ENCODE measurements at regions not wholly inside any gene's neighbourhood (a gene's known extent, or its start where the extent isn't known, plus 50 kb on each side); places are given as distances from the start of the nearest gene placed in this dataset.
"Not testable (repeated sequence)": the region's sequence is repeated elsewhere in the genome, so short reads cannot be mapped to it uniquely, and the experiment has no call there.

GRCh38 chr12:125503128-125503527 lies 437.9 kb downstream of the AACS start:
- DNase-seq (ENCODE audit: low spot score) = no peak

- no peak for DNase-seq (ENCODE audit: low spot score)
These were observed 444.0 kb downstream of the AACS start for GRCh38 chr12:125509195-125509594.

GRCh38 chr12:125512541-125513298 lies 447.5 kb downstream of the AACS start:
- no peak for DNase-seq (ENCODE audit: low spot score)

DNA sequence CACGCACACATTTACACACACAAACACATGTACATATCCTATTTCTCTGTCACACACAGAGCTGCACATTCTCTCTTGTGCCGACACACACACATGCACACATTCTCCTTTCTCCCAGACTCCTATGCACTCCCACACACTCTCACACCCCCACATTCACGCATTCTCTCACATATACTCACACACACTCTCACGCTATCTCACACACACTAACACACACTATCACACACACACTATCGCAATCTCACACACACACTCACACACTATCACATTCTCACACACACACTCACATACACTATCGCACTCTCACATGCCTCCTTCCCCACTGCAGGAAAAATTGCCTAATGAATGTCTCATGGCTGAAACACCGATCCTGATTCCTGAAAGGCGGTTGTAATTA lies 450.7 kb downstream of the AACS start:
- no peak for DNase-seq (ENCODE audit: low spot score)

- DNase-seq (ENCODE audit: low spot score) = no peak
These were observed 452.8 kb downstream of the AACS start for GRCh38 chr12:125518074-125518473.

GRCh38 chr12:125519026-125519651 lies 453.9 kb downstream of the AACS start:
- DNase-seq (ENCODE audit: low spot score) = no peak

DNA sequence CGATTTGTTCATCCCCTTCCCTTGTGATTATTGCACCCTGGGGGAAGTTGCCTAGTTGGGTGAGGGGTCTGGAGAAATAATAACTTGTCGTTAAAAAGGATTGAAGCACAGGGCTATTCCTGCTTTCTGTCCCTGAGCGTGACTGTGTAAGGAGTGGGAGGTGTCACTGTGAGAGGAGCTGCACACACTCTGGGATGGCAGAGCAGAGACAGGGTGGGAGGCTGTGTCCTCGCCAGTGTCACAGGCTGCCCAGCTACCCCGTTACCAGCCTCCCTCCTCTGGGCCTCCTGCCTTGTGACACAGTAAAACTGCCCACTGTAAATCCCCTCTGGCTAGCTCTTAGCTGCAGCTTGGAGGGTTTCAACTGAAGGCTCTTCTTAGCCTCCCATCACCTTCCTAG lies 460.6 kb downstream of the AACS start:
- DNase-seq (ENCODE audit: low spot score) = no peak

- DNase-seq (ENCODE audit: low spot score) = no peak
These were observed 463.0 kb downstream of the AACS start for GRCh38 chr12:125528281-125528680.

GRCh38 chr12:125530201-125530600 lies 465.0 kb downstream of the AACS start:
- no peak for DNase-seq (ENCODE audit: low spot score)

DNA sequence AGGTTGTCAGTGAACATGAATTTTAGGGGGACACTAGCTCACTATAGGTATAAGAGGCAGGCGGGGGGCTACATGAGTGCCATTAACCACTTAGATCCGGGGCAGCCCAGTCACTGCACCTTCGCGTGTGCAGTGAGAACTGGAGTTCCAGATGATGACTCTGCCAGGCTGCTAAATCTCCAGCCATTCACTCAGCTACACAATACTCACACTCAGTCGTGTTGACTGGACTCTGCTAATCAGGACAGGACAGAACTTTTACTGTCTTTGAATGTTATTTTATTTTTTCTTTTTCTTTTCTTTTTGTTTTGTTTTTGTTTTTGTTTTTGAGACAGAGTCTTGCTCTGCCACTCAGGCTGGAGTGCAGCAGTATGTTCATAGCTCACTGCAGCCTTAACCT lies 465.6 kb downstream of the AACS start:
- no peak for DNase-seq (ENCODE audit: low spot score)

GRCh38 chr12:125531574-125531973 lies 466.3 kb downstream of the AACS start:
- no peak for DNase-seq (ENCODE audit: low spot score)

GRCh38 chr12:125533434-125534029 lies 468.3 kb downstream of the AACS start:
- DNase-seq (ENCODE audit: low spot score) = no peak

DNA sequence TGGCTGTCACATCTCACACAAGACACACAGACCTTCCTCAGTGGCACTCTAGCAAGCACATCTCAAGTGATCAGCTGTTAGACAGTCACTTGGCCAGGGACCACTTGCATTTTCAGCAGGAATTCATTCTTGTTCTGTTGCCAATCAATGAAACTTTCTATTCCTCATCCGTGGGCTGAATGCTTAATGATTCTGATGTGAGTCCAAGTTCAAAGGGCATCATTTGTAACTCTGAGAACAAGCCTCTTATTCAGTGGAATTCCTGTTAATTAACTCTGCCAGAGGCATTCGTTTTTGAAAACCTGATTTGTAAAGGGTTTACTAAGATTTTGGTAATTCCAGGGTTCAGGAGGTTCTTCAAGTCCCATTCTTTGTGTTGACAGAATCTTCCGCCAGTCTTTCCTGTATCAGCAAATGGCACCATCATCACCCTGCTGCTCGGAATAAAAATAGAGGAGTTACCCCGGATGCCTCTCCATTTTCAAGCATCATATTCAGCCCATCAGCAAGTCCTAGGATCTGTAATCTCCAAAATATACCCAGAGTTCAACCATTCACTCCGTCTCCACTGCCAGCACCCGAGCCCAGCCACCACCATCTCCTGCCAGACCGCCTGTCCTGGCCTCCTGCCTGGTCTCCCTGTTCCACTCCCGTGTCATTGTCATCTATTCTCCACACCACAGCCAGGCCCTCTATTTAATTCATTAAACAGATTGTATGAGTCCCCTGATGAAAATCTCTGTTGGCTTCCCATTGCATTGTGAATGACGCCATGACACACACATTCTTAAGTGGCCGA lies 473.4 kb downstream of the AACS start:
- DNase-seq (ENCODE audit: low spot score) = no peak

- DNase-seq (ENCODE audit: low spot score) = no peak
These were observed 475.5 kb downstream of the AACS start for GRCh38 chr12:125540580-125541204.

- no peak for DNase-seq (ENCODE audit: low spot score)
These were observed 479.7 kb downstream of the AACS start for GRCh38 chr12:125544960-125545359.

DNA sequence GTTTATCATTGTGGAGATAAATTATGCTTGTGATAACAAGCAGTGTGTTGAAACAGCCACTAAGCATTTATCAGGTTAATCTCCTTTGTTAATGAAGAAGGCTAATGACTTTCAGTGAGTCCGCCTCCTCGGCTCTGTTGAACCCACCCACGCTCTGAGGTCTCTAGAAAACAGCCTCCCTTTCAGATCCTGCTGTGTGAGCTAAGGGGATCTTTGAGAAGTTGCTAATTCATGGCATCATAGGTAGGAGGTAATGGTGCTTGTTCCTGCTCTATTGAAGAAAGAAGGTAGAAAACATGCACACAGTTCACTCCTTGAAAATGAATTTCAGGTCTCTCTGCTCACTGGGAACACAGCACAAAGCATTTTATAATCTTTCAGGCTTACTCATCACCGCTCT lies 483.9 kb downstream of the AACS start:
- DNase-seq (ENCODE audit: low spot score) = no peak

- DNase-seq (ENCODE audit: low spot score) = no peak
These were observed 484.6 kb downstream of the AACS start for GRCh38 chr12:125549836-125550235.

DNA sequence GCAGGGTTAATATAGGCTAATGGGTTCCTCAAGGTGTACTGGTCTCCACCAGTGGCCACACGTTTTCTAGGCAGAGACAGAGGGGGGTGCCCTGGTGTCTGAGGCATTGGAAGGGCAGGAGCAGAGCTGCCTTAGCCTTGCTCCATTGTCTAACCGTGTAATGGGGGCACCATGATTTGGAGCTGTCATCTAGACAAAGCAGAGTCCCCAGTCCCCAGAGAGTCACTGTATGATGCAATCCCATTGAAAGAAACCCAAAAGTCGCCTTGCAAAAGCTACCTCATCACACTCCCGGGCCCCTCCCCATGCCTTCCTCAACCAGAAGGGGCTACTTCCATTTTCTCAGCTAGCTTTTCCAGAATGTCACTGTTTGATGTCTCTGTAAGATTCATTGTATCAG lies 487.1 kb downstream of the AACS start:
- DNase-seq (ENCODE audit: low spot score) = no peak

DNA sequence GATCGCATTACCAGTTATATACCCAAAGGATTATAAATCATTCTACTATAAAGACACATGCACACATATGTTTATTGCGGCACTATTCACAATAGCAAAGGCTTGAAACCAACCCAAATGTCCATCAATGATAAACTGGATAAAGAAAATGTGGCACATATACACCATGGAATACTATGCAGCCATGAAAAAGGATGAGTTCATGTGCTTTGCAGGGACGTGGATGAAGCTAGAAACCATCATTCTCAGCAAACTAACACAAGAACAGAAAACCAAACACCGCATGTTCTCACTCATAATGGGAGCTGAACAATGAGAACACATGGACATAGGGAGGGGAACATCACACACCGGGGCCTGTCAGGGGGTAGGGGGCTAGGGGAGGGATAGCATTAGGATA lies 495.8 kb downstream of the AACS start:
- DNase-seq (ENCODE audit: low spot score) = not testable (repeated sequence)

- no peak for DNase-seq (ENCODE audit: low spot score)
These were observed 499.5 kb downstream of the AACS start for GRCh38 chr12:125564753-125565152.

DNA sequence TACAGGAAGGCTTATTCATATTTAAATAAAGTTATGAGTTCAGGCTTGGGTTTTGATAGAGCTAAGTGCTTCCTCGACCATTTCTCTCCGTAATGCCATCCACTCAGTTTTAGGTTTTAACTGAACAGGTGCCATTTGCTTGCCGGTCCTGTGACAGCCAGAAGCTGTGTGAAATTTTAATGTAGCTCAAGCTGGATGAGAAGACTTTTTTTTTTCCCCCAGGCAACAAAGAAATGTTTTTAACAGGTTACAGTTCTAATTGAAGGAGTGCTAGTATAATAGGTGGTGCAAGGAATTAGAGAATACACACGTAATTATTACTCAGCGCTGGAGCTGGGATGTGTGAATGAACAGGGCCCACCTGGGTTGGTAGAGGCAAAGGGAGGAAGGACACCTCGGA lies 502.3 kb downstream of the AACS start:
- DNase-seq (ENCODE audit: low spot score) = no peak

DNA sequence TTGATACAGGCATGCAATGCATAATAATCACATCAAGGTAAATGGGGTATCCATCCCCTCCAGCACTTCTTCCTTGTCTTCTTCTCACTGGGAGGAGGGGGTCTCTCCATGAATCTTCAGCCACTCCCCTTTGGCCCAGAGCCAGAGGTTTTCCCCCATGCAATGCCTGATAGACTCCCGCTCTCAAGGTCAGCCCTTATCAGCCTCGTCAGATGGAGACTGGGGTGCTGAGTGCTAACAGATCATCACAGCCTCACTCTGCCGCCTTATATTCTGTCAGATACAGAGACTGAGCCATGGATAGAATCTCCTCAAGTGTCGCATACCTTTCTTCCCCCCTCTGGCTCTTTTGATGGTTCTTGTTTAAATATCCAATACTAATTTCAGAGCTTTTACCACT lies 503.1 kb downstream of the AACS start:
- DNase-seq (ENCODE audit: low spot score) = no peak

Data from AG08395 (cell line).